Kasumi-1 (cell line): ENCODE measurements at regions not wholly inside any gene's neighbourhood (a gene's known extent, or its start where the extent isn't known, plus 50 kb on each side); places are given as distances from the start of the nearest gene placed in this dataset.
"Not testable (repeated sequence)": the region's sequence is repeated elsewhere in the genome, so short reads cannot be mapped to it uniquely, and the experiment has no call there.

Experiments used
- DNase-seq, 2 experiments: peaks; one replicate each; lab custom pipeline; 2025; lab: John Stamatoyannopoulos, UW

GRCh38 chr2:187991389-187991788 is 300.3 kb upstream of the GULP1 start:
- no peak for DNase-seq

GRCh38 chr2:187994464-187995331 is 297.0 kb upstream of the GULP1 start:
- peak; percentile 35 to 53 for DNase-seq

- no peak for DNase-seq
Observed at GRCh38 chr2:187995556-187995955, 296.1 kb upstream of the GULP1 start.

- no peak for DNase-seq
Observed at GRCh38 chr2:187996630-187997029, 295.0 kb upstream of the GULP1 start.

- DNase-seq, result no peak
Observed at GRCh38 chr2:188000189-188000588, 291.5 kb upstream of the GULP1 start.

GRCh38 chr2:188003800-188004199 is 287.9 kb upstream of the GULP1 start:
- DNase-seq, result no peak

- DNase-seq, result no peak
Observed at GRCh38 chr2:188013767-188014166, 277.9 kb upstream of the GULP1 start.

- DNase-seq, result no peak
Observed at GRCh38 chr2:188016917-188017316, 274.8 kb upstream of the GULP1 start.

- no peak for DNase-seq
Observed at GRCh38 chr2:188022389-188022788, 269.3 kb upstream of the GULP1 start.

GRCh38 chr2:188023035-188023434 is 268.6 kb upstream of the GULP1 start:
- no peak for DNase-seq

- DNase-seq, result no peak
Observed at GRCh38 chr2:188024811-188025210, 266.9 kb upstream of the GULP1 start.

- DNase-seq, result no peak
Observed at GRCh38 chr2:188028739-188029138, 262.9 kb upstream of the GULP1 start.

GRCh38 chr2:188032306-188032705 is 259.4 kb upstream of the GULP1 start:
- DNase-seq, result no peak

- no peak for DNase-seq
Observed at GRCh38 chr2:188032786-188033185, 258.9 kb upstream of the GULP1 start.

GRCh38 chr2:188033240-188033639 is 258.4 kb upstream of the GULP1 start:
- DNase-seq, result not testable (repeated sequence)

GRCh38 chr2:188034102-188034501 is 257.6 kb upstream of the GULP1 start:
- DNase-seq, result not testable (repeated sequence)

GRCh38 chr2:188035377-188035776 is 256.3 kb upstream of the GULP1 start:
- DNase-seq, result not testable (repeated sequence)

GRCh38 chr2:188036786-188037185 is 254.9 kb upstream of the GULP1 start:
- DNase-seq, result not testable (repeated sequence)

GRCh38 chr2:188039307-188039706 is 252.4 kb upstream of the GULP1 start:
- DNase-seq, result no peak

GRCh38 chr2:188042412-188042811 is 249.3 kb upstream of the GULP1 start:
- no peak for DNase-seq

GRCh38 chr2:188045016-188045415 is 246.7 kb upstream of the GULP1 start:
- DNase-seq, result no peak

GRCh38 chr2:188046437-188046836 is 245.2 kb upstream of the GULP1 start:
- DNase-seq, result no peak

GRCh38 chr2:188047735-188048134 is 243.9 kb upstream of the GULP1 start:
- DNase-seq, result no peak

GRCh38 chr2:188050726-188051125 is 240.9 kb upstream of the GULP1 start:
- DNase-seq, result no peak
